ENCODE measurements at regions not wholly inside any gene's neighbourhood (a gene's known extent, or its start where the extent isn't known, plus 50 kb on each side); places are given as distances from the start of the nearest gene placed in this dataset.

GRCh38 chr15:98363416-98363815, 284.9 kb upstream of the IGF1R start:
- Histone ChIP-seq H3K4me3 (replicated peaks in 1 of 3; ENCODE audit: insufficient read depth in 1 of 3, low read depth in 1 of 3, low read length in 3 of 3) (no peak overlapping the region), H3K9ac (replicated peaks; ENCODE audit: extremely low read depth, insufficient read depth, low read length) (no peak overlapping the region), H4K20me1 (replicated peaks; ENCODE audit: control insufficient read depth, extremely low read depth, insufficient read depth, low read length) (no peaks in the 10 kb centered on the region), H3K9me1 (replicated peaks; ENCODE audit: control insufficient read depth, extremely low read depth, insufficient read depth, low read length) (no peaks in the 10 kb centered on the region), H3K79me2 (ENCODE audit: control insufficient read depth, insufficient read depth, low read length) (no peaks in the 10 kb centered on the region), H3K4me1 (ENCODE audit: control insufficient read depth, extremely low read depth, insufficient read depth, low read length) (no peaks in the 10 kb centered on the region), H2AFZ (ENCODE audit: low read depth, low read length) (no peak overlapping the region), H3K36me3 (ENCODE audit: control insufficient read depth in 2 of 2, extremely low read depth in 1 of 2, insufficient read depth in 2 of 2, low read length in 2 of 2) (no peaks in the 10 kb centered on the region), H3K27ac (ENCODE audit: insufficient read depth, low read depth, low read length) (no peak overlapping the region), H3K4me2 (ENCODE audit: insufficient read depth, low read length) (no peak overlapping the region), H3K27me3 (ENCODE audit: control insufficient read depth in 2 of 2, insufficient read depth in 2 of 2, low read length in 2 of 2) (no peaks in the 10 kb centered on the region), H3K9me3 (replicated peaks; ENCODE audit: control insufficient read depth, insufficient read depth, low read length) (peaks cover 2% of the 10 kb centered on the region)
- no peak for DNase-seq (ENCODE audit: low read depth, low spot score)
- ChIA-PET POLR2A (no interaction called here), CTCF (interaction anchor here (1.2 kb wide), 1 partner anchor 10 kb away, joined by 3 read pairs; no protein-coding TSS in a partner anchor)
- no peak for TF ChIP-seq GATA2 (IDR thresholded peaks at IDR 0.05; ENCODE audit: insufficient read depth, insufficient read length, low read depth, low read length)
- no peak for TF ChIP-seq JUN (IDR thresholded peaks at IDR 0.05; ENCODE audit: borderline replicate concordance, insufficient read depth, insufficient read length, low read depth)
- TF ChIP-seq MYC (IDR thresholded peaks at IDR 0.05; ENCODE audit: low read depth, low read length) = no peak
- TF ChIP-seq POLR2A (IDR thresholded peaks at IDR 0.05; ENCODE audit: low read depth, low read length) = no peak
- no TSS peak for BruUV-seq (replicated peaks)
- intact Hi-C loops (cut with micrococcal nuclease) (no loop called here), dilution Hi-C loops (cut with MboI; ENCODE audit: extremely low pct_ligation_motif_present, low sequenced_read_pairs) (no loop called here)
- no peak for FAIRE-seq

GRCh38 chr15:98363955-98364354, 284.4 kb upstream of the IGF1R start:
- FAIRE-seq = no peak
- no peak for TF ChIP-seq MYC (IDR thresholded peaks at IDR 0.05; ENCODE audit: low read depth, low read length)
- TF ChIP-seq POLR2A (IDR thresholded peaks at IDR 0.05; ENCODE audit: low read depth, low read length) = no peak
- no peak for TF ChIP-seq FOS (IDR thresholded peaks at IDR 0.05; ENCODE audit: borderline replicate concordance, insufficient read depth, low read length)
- no peak for TF ChIP-seq POLR2AphosphoS5 (IDR thresholded peaks at IDR 0.05; ENCODE audit: insufficient read depth, low read depth, low read length)
- TF ChIP-seq JUN (IDR thresholded peaks at IDR 0.05; ENCODE audit: borderline replicate concordance, insufficient read depth, insufficient read length, low read depth) = no peak
- TF ChIP-seq, protein P1, sequence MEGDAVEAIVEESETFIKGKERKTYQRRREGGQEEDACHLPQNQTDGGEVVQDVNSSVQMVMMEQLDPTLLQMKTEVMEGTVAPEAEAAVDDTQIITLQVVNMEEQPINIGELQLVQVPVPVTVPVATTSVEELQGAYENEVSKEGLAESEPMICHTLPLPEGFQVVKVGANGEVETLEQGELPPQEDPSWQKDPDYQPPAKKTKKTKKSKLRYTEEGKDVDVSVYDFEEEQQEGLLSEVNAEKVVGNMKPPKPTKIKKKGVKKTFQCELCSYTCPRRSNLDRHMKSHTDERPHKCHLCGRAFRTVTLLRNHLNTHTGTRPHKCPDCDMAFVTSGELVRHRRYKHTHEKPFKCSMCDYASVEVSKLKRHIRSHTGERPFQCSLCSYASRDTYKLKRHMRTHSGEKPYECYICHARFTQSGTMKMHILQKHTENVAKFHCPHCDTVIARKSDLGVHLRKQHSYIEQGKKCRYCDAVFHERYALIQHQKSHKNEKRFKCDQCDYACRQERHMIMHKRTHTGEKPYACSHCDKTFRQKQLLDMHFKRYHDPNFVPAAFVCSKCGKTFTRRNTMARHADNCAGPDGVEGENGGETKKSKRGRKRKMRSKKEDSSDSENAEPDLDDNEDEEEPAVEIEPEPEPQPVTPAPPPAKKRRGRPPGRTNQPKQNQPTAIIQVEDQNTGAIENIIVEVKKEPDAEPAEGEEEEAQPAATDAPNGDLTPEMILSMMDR (IDR thresholded peaks at IDR 0.05; ENCODE audit: extremely low read depth in 1 of 2, insufficient read depth in 1 of 2, low read depth in 1 of 2, low read length in 2 of 2) = no peak

More at GRCh38 chr15:98363955-98364354, 284.4 kb upstream of the IGF1R start:
- H4K20me1 ChIP-seq (replicated peaks; ENCODE audit: control insufficient read depth, extremely low read depth, insufficient read depth, low read length) = no peaks in the 10 kb centered on the region
- no TSS peak for BruUV-seq (replicated peaks)
- no peaks in the 10 kb centered on the region for H3K36me3 ChIP-seq (ENCODE audit: control insufficient read depth in 2 of 2, extremely low read depth in 1 of 2, insufficient read depth in 2 of 2, low read length in 2 of 2)
- intact Hi-C loops (cut with micrococcal nuclease) = no loop called here
- H2AFZ ChIP-seq (ENCODE audit: low read depth, low read length) = no peak overlapping the region
- no peaks in the 10 kb centered on the region for H3K27me3 ChIP-seq (ENCODE audit: control insufficient read depth in 2 of 2, insufficient read depth in 2 of 2, low read length in 2 of 2)
- H3K4me1 ChIP-seq (ENCODE audit: control insufficient read depth, extremely low read depth, insufficient read depth, low read length) = no peaks in the 10 kb centered on the region
- no peaks in the 10 kb centered on the region for H3K9me1 ChIP-seq (replicated peaks; ENCODE audit: control insufficient read depth, extremely low read depth, insufficient read depth, low read length)
- dilution Hi-C loops (cut with MboI; ENCODE audit: extremely low pct_ligation_motif_present, low sequenced_read_pairs) = no loop called here
- no peak overlapping the region for H3K9ac ChIP-seq (replicated peaks; ENCODE audit: extremely low read depth, insufficient read depth, low read length)
- no peak overlapping the region for H3K4me2 ChIP-seq (ENCODE audit: insufficient read depth, low read length)
- POLR2A ChIA-PET = no interaction called here
- no peak overlapping the region for H3K4me3 ChIP-seq (replicated peaks in 1 of 3; ENCODE audit: insufficient read depth in 1 of 3, low read depth in 1 of 3, low read length in 3 of 3)
- peaks cover 2% of the 10 kb centered on the region for H3K9me3 ChIP-seq (replicated peaks; ENCODE audit: control insufficient read depth, insufficient read depth, low read length)
- CTCF ChIA-PET = interaction anchor here (1.2 kb wide), 1 partner anchor 11 kb away, joined by 3 read pairs; no protein-coding TSS in a partner anchor
- H3K79me2 ChIP-seq (ENCODE audit: control insufficient read depth, insufficient read depth, low read length) = no peaks in the 10 kb centered on the region
- DNase-seq (ENCODE audit: low read depth, low spot score) = no peak
- no peak overlapping the region for H3K27ac ChIP-seq (ENCODE audit: insufficient read depth, low read depth, low read length)
